ENCODE measurements at regions not wholly inside any gene's neighbourhood (a gene's known extent, or its start where the extent isn't known, plus 50 kb on each side); places are given as distances from the start of the nearest gene placed in this dataset.

GRCh38 chr5:174186096-174186695, 140.7 kb downstream of the NSG2 start:
- no peak for TF ChIP-seq EZH2 (IDR thresholded peaks at IDR 0.05; ENCODE audit: borderline replicate concordance, low read length)
- TF ChIP-seq CTCF (conservative IDR thresholded peaks at IDR 0.05 in 1 of 2, IDR thresholded peaks at IDR 0.05 in 1 of 2; ENCODE audit: extremely low read depth in 1 of 2, insufficient read depth in 1 of 2, low read depth in 1 of 2, low read length in 2 of 2): no peak

All from mammary epithelial cell (primary cell).